ENCODE measurements at regions not wholly inside any gene's neighbourhood (a gene's known extent, or its start where the extent isn't known, plus 50 kb on each side); places are given as distances from the start of the nearest gene placed in this dataset.

DNA sequence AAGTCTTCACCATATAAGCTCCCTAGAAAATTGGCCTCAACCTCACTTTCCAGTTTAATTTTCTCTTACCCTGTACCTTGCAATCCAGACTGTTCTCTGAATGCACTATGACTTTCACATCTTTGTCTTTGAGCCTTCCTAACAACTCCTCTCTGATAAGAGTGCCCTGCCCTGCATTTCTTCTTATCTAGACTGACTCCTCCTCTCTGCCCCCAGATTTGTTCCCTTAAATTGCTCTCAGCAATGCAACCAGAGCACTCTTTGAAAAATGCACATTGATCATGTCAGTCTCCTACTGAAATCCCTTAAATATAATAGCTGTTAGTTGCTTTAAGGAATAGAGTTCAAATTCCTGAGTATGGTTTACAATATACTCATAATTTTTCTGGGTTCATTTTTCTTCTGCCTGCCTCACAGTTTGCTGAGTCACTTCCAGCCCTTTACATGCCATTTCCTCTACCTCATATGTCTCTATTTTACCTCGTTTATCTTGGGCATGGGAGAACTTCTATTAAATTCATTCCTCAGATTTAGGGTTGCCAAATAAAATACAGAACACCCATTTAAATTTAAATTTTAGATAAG is 582.7 kb upstream of the AADAT start:
- Histone ChIP-seq H3K4me1 (ENCODE audit: control insufficient read depth in 2 of 2, insufficient read depth in 2 of 2, low read length in 2 of 2) (no peaks in the 10 kb centered on the region), H3K27ac (ENCODE audit: low read length in 2 of 2) (no peak overlapping the region), H3K9me3 (ENCODE audit: control extremely low read depth in 1 of 3, control insufficient read depth in 2 of 3, insufficient read depth in 1 of 3, low read length in 2 of 3) (no peaks in the 10 kb centered on the region), H3K4me2 (replicated peaks; ENCODE audit: low read depth, low read length, poor library complexity, severe bottlenecking) (no peak overlapping the region), H4K20me1 (ENCODE audit: control insufficient read depth, insufficient read depth, low read length, poor library complexity, severe bottlenecking) (no peaks in the 10 kb centered on the region), H3K79me2 (ENCODE audit: control insufficient read depth, insufficient read depth, low read length) (no peaks in the 10 kb centered on the region), H3K4me3 (ENCODE audit: control extremely low read depth in 1 of 5, extremely low read depth in 1 of 5, insufficient read depth in 1 of 5, low read depth in 2 of 5, low read length in 4 of 5) (no peak overlapping the region), H3K36me3 (replicated peaks in 1 of 2; ENCODE audit: control extremely low read depth in 1 of 2, control insufficient read depth in 1 of 2, extremely low read depth in 1 of 2, insufficient read depth in 2 of 2, low read length in 1 of 2) (no peaks in the 10 kb centered on the region), H3K27me3 (replicated peaks in 1 of 4; ENCODE audit: control extremely low read depth in 1 of 4, control insufficient read depth in 3 of 4, insufficient read depth in 4 of 4, low read length in 3 of 4) (no peaks in the 10 kb centered on the region), H2AFZ (ENCODE audit: insufficient read depth, low read depth, low read length, poor library complexity, severe bottlenecking) (no peak overlapping the region), H3K9ac (ENCODE audit: low read length) (no peak overlapping the region)
- intact Hi-C loops (cut with micrococcal nuclease), result no loop called here
- no CpG with 5 or more reads among the region's 1 CpG for WGBS (ENCODE audit: insufficient coverage)
- H3K4me1 Mint-ChIP-seq, result no peaks in the 10 kb centered on the region
- no peaks in the 10 kb centered on the region for H3K27me3 Mint-ChIP-seq
- H3K9me3 Mint-ChIP-seq (ENCODE audit: insufficient read depth), result no peaks in the 10 kb centered on the region
- no peak for TF ChIP-seq EZH2 (IDR thresholded peaks at IDR 0.05; ENCODE audit: borderline replicate concordance, insufficient read depth, low read depth, low read length, poor library complexity, severe bottlenecking)
- TF ChIP-seq, protein P1, sequence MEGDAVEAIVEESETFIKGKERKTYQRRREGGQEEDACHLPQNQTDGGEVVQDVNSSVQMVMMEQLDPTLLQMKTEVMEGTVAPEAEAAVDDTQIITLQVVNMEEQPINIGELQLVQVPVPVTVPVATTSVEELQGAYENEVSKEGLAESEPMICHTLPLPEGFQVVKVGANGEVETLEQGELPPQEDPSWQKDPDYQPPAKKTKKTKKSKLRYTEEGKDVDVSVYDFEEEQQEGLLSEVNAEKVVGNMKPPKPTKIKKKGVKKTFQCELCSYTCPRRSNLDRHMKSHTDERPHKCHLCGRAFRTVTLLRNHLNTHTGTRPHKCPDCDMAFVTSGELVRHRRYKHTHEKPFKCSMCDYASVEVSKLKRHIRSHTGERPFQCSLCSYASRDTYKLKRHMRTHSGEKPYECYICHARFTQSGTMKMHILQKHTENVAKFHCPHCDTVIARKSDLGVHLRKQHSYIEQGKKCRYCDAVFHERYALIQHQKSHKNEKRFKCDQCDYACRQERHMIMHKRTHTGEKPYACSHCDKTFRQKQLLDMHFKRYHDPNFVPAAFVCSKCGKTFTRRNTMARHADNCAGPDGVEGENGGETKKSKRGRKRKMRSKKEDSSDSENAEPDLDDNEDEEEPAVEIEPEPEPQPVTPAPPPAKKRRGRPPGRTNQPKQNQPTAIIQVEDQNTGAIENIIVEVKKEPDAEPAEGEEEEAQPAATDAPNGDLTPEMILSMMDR (IDR thresholded peaks at IDR 0.05), result no peak
- no peak for DNase-seq
- POLR2A ChIA-PET, result no interaction called here
- H3K4me3 Mint-ChIP-seq, result no peak overlapping the region
- CTCF ChIA-PET, result no interaction called here
- no peak for ATAC-seq (ENCODE audit: low read depth)
- no peak overlapping the region for H3K27ac Mint-ChIP-seq

DNA sequence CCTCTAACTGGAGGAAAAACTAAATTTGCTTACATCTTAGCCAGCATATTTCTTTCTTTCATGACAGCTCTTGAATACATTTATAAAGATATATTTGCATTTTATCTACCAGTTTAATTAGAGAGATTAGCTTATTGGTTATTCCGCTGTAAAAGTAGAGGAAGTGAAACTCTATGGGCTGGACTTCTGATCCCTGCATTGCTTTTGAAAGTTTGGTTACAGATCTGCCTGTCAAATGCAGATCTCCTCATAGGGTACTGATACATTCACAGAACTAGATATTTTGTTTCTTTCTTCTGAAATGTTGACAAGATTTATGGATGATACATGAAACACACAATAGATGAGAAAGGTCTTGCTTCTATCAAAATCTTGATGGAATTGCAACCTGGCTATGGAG is 581.4 kb upstream of the AADAT start:
- H3K27ac Mint-ChIP-seq, result no peak overlapping the region
- Histone ChIP-seq H3K79me2 (ENCODE audit: control insufficient read depth, insufficient read depth, low read length) (no peaks in the 10 kb centered on the region), H3K27ac (ENCODE audit: low read length in 2 of 2) (no peak overlapping the region), H4K20me1 (ENCODE audit: control insufficient read depth, insufficient read depth, low read length, poor library complexity, severe bottlenecking) (no peaks in the 10 kb centered on the region), H3K9me3 (ENCODE audit: control extremely low read depth in 1 of 3, control insufficient read depth in 2 of 3, insufficient read depth in 1 of 3, low read length in 2 of 3) (no peaks in the 10 kb centered on the region), H3K36me3 (replicated peaks in 1 of 2; ENCODE audit: control extremely low read depth in 1 of 2, control insufficient read depth in 1 of 2, extremely low read depth in 1 of 2, insufficient read depth in 2 of 2, low read length in 1 of 2) (no peaks in the 10 kb centered on the region), H2AFZ (ENCODE audit: insufficient read depth, low read depth, low read length, poor library complexity, severe bottlenecking) (no peak overlapping the region), H3K9ac (ENCODE audit: low read length) (no peak overlapping the region), H3K4me3 (ENCODE audit: control extremely low read depth in 1 of 5, extremely low read depth in 1 of 5, insufficient read depth in 1 of 5, low read depth in 2 of 5, low read length in 4 of 5) (no peak overlapping the region), H3K4me2 (replicated peaks; ENCODE audit: low read depth, low read length, poor library complexity, severe bottlenecking) (no peak overlapping the region), H3K4me1 (ENCODE audit: control insufficient read depth in 2 of 2, insufficient read depth in 2 of 2, low read length in 2 of 2) (no peaks in the 10 kb centered on the region), H3K27me3 (replicated peaks in 1 of 4; ENCODE audit: control extremely low read depth in 1 of 4, control insufficient read depth in 3 of 4, insufficient read depth in 4 of 4, low read length in 3 of 4) (no peaks in the 10 kb centered on the region)
- intact Hi-C loops (cut with micrococcal nuclease), result no loop called here
- no peak for ATAC-seq (ENCODE audit: low read depth)
- TF ChIP-seq EZH2 (IDR thresholded peaks at IDR 0.05; ENCODE audit: borderline replicate concordance, insufficient read depth, low read depth, low read length, poor library complexity, severe bottlenecking), result no peak
- TF ChIP-seq, protein P1 (IDR thresholded peaks at IDR 0.05), result no peak
- no CpG with 5 or more reads among the region's 1 CpG for WGBS (ENCODE audit: insufficient coverage)
- no peaks in the 10 kb centered on the region for H3K27me3 Mint-ChIP-seq
- no peaks in the 10 kb centered on the region for H3K9me3 Mint-ChIP-seq (ENCODE audit: insufficient read depth)
- no peaks in the 10 kb centered on the region for H3K4me1 Mint-ChIP-seq
- no peak overlapping the region for H3K4me3 Mint-ChIP-seq
- CTCF ChIA-PET, result no interaction called here
- POLR2A ChIA-PET, result no interaction called here
- DNase-seq, result no peak
